ENCODE measurements at regions not wholly inside any gene's neighbourhood (a gene's known extent, or its start where the extent isn't known, plus 50 kb on each side); places are given as distances from the start of the nearest gene placed in this dataset.

- no peak for TF ChIP-seq TRIM25 (IDR thresholded peaks at IDR 0.05; ENCODE audit: borderline replicate concordance)
- TF ChIP-seq BCL6 (CRISPR knock-in tag; IDR thresholded peaks at IDR 0.05): no peak
- TF ChIP-seq ZKSCAN1 (IDR thresholded peaks at IDR 0.05; ENCODE audit: low read depth, low read length): no peak
Observed at GRCh38 chr17:63294776-63295175, 151.3 kb downstream of the CYB561 start (continued).

GRCh38 chr17:63295288-63295687 is 150.8 kb downstream of the CYB561 start:
- H3K36me3 ChIP-seq (ENCODE audit: control insufficient read depth, insufficient read depth, low read length): no peaks in the 10 kb centered on the region
- no TSS peak for BruUV-seq (replicated peaks)
- no peak for FAIRE-seq

More at GRCh38 chr17:63295288-63295687, 150.8 kb downstream of the CYB561 start:
- ATAC-seq (no peak), DNase-seq (ENCODE audit: extremely low read depth in 1 of 4, low spot score in 3 of 4) (no peak)
- no peak overlapping the region for H3K4me2 ChIP-seq (ENCODE audit: insufficient read depth, low read length)
- in situ Hi-C loops (cut with MboI): no loop called here
- no peaks in the 10 kb centered on the region for H4K20me1 ChIP-seq (replicated peaks; ENCODE audit: control insufficient read depth, insufficient read depth, low read length)
- TF ChIP-seq, protein P1, sequence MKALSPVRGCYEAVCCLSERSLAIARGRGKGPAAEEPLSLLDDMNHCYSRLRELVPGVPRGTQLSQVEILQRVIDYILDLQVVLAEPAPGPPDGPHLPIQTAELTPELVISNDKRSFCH (CRISPR knock-in tag; IDR thresholded peaks at IDR 0.05): no peak
- TF ChIP-seq, protein P1 (tag; IDR thresholded peaks at IDR 0.05): peak; percentile 56; the same call in 1 of the 2 replicates
- TF ChIP-seq PYGO2 (tag; IDR thresholded peaks at IDR 0.05): no peak
- H3K79me2 ChIP-seq (ENCODE audit: control insufficient read depth, insufficient read depth, low read length): no peaks in the 10 kb centered on the region
- intact Hi-C loops (cut with micrococcal nuclease): no loop called here
- H3K9ac ChIP-seq (ENCODE audit: insufficient read depth in 1 of 2, low read depth in 2 of 2, low read length in 2 of 2): no peak overlapping the region
- H3K4me3 ChIP-seq: no peak overlapping the region
- no peaks in the 10 kb centered on the region for H3K9me3 ChIP-seq (replicated peaks; ENCODE audit: control insufficient read depth, insufficient read depth, low read depth, low read length)
- H3K9me1 ChIP-seq (ENCODE audit: control insufficient read depth, insufficient read depth, low read length): no peaks in the 10 kb centered on the region
- H3K27me3 ChIP-seq (ENCODE audit: control insufficient read depth in 2 of 2, insufficient read depth in 2 of 2, low read length in 2 of 2): no peaks in the 10 kb centered on the region
- no peak overlapping the region for H2AFZ ChIP-seq (ENCODE audit: low read depth, low read length)
- CTCF ChIA-PET (ENCODE audit: low intra/inter-chr PET ratio): interaction anchor here (0.5 kb wide), 1 partner anchor 452 kb away, joined by 5 read pairs; no protein-coding TSS in a partner anchor
- H3K4me1 ChIP-seq (replicated peaks in 1 of 2; ENCODE audit: control insufficient read depth in 2 of 2, insufficient read depth in 2 of 2, low read length in 2 of 2): no peaks in the 10 kb centered on the region
- 5% methylated on average over 2 of the region's 2 CpGs for WGBS (ENCODE audit: insufficient coverage, low coverage, missing lambda C conversion rate)
- H3K27ac ChIP-seq (ENCODE audit: extremely low read depth, low read depth, low read length): no peak overlapping the region
- POLR2A ChIA-PET: interaction anchor here (0.6 to 0.9 kb wide), 3 partner anchors 18 to 679 kb away, joined by 3 to 4 read pairs (median 3); no protein-coding TSS in a partner anchor
